ENCODE measurements at regions not wholly inside any gene's neighbourhood (a gene's known extent, or its start where the extent isn't known, plus 50 kb on each side); places are given as distances from the start of the nearest gene placed in this dataset.

- no peak for DNase-seq
Observed at GRCh38 chr2:204487447-204488229, 57.6 kb upstream of the PARD3B start.

GRCh38 chr2:204491528-204491927 lies 53.7 kb upstream of the PARD3B start:
- DNase-seq, result no peak

GRCh38 chr2:204492417-204492816 lies 52.9 kb upstream of the PARD3B start:
- DNase-seq, result no peak

- no peak for DNase-seq
Observed at GRCh38 chr2:204494681-204495080, 50.6 kb upstream of the PARD3B start.

GRCh38 chr2:204495381-204495780 lies 49.9 kb upstream of the PARD3B start:
- no peak for DNase-seq

All from occipital lobe (tissue), 1 donor.